Activated CD4-positive, alpha-beta T cell treated with anti-CD3 and anti-CD28 coated beads, Interleukin-2, amount 10 ng/mL, durations not matched to agents 7 days and 5 days (primary cell): ENCODE measurements at regions not wholly inside any gene's neighbourhood (a gene's known extent, or its start where the extent isn't known, plus 50 kb on each side); places are given as distances from the start of the nearest gene placed in this dataset.
A peak's percentile ranks its signal among the peaks of the same experiment; 100 is the strongest.

Experiments used
- CTCF ChIA-PET: fragments of 350-600 bp; sonication (Branson Sonifier 250); formaldehyde crosslinking; loops from one replicate; lab custom pipeline; 2021; ENCODE audit warnings: antibody characterized with exemption; lab: Charles Lee
- POLR2A ChIA-PET: fragments of 350-600 bp; sonication (Branson Sonifier 250); formaldehyde crosslinking; loops from one replicate; lab custom pipeline; 2021; ENCODE audit warnings: antibody characterized with exemption; lab: Charles Lee
- DNase-seq: peaks from one replicate; pipeline ENCODE4 v3.0.0-alpha.2; 2020
- H3K27ac Mint-ChIP-seq: one replicate; pipeline ENCODE4 v1.8.0; 2021; ENCODE audit warnings: mild to moderate bottlenecking, moderate library complexity, mixed read lengths
- H3K27me3 Mint-ChIP-seq: one replicate; pipeline ENCODE4 v1.8.0; 2021; ENCODE audit warnings: mixed read lengths
- H3K36me3 Mint-ChIP-seq: one replicate; pipeline ENCODE4 v1.8.0; 2021; ENCODE audit warnings: low read depth, mixed read lengths
- H3K4me1 Mint-ChIP-seq: one replicate; pipeline ENCODE4 v1.8.0; 2021; ENCODE audit warnings: mixed read lengths
- H3K4me3 Mint-ChIP-seq: one replicate; pipeline ENCODE4 v1.8.0; 2021; ENCODE audit warnings: mild to moderate bottlenecking, moderate library complexity, mixed read lengths
- H3K9me3 Mint-ChIP-seq: one replicate; pipeline ENCODE4 v1.8.0; 2021; ENCODE audit warnings: mixed read lengths

DNA sequence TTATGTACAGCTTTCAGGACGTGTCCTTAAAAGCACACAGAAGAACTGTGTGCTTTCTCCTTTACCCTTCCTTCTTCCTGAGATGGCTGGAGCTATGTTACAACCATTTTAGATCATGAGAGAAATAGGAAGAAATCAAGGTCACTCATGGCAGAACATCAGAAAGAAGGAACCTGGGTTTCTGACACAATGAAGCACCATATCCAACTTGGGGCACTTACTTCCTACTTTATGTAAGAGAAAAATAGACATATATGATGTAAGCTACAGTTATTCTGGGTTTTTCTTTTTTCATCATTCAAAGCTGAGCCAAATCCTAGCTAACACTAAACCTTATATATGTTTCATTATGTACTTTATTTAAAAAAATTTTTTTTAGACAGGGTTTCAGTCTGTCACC is 79.5 kb downstream of the FAM161A start:
- Mint-ChIP-seq H3K27me3 (peaks cover 32% of the 10 kb centered on the region), H3K4me3 (no peak overlapping the region), H3K27ac (no peak overlapping the region), H3K4me1 (no peaks in the 10 kb centered on the region), H3K36me3 (no peaks in the 10 kb centered on the region), H3K9me3 (no peaks in the 10 kb centered on the region)
- POLR2A ChIA-PET = no interaction called here
- DNase-seq = no peak
- CTCF ChIA-PET = interaction anchor here (0.6 kb wide), 1 partner anchor 224 kb away, joined by 3 read pairs; no protein-coding TSS in a partner anchor

DNA sequence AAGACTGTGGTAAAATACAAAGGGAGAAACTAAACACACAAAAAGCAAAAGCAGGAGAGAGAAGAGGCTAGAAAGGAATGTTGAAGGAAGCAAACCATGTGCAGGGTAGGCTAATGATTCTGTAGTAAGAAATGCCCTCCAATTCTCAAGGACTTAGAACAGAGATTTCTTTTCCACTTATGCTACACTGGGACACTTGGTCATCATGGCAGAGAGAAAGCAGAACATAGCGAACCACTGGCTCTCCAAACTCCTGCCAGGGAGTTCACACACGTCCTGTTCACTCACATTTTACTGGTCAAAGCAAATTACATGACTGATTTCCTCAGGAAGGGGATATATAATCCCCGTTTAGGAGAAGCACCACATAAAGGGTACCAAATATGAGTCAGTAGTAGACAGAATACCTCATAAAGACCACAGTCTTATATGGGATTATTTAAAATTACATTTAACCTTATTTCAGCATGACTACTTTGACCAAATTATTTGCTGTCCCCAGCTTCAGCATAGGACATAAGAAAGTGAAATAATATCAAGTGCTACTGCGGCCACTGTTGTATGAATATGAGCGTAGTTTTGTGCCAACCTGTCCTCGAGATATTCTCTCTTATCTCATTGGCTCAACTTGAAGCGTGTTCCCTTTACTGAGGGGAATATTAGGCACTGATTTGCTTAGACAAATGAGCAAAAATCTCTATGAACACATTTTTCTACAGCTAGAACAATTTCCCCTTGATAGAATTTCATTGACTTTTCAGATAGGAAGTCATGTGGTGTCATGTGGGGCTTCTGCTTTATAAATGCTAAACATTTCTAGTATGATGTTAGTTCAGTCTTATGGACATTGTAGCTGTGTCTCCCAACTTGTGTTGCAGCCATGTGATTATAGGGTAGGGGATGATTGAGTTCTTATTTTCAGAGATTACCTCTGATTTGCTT is 81.7 kb downstream of the FAM161A start:
- H3K27ac Mint-ChIP-seq = peak overlapping the region; percentile 9
- no peaks in the 10 kb centered on the region for H3K4me1 Mint-ChIP-seq
- no peaks in the 10 kb centered on the region for H3K9me3 Mint-ChIP-seq
- peaks cover 29% of the 10 kb centered on the region for H3K27me3 Mint-ChIP-seq
- POLR2A ChIA-PET = interaction anchor here (0.6 kb wide), 1 partner anchor 383 kb away, joined by 3 read pairs; no protein-coding TSS in a partner anchor
- H3K4me3 Mint-ChIP-seq = no peak overlapping the region
- CTCF ChIA-PET = interaction anchor here (0.5 kb wide), 1 partner anchor 1014 kb away, joined by 3 read pairs; no protein-coding TSS in a partner anchor
- no peaks in the 10 kb centered on the region for H3K36me3 Mint-ChIP-seq
- no peak for DNase-seq

DNA sequence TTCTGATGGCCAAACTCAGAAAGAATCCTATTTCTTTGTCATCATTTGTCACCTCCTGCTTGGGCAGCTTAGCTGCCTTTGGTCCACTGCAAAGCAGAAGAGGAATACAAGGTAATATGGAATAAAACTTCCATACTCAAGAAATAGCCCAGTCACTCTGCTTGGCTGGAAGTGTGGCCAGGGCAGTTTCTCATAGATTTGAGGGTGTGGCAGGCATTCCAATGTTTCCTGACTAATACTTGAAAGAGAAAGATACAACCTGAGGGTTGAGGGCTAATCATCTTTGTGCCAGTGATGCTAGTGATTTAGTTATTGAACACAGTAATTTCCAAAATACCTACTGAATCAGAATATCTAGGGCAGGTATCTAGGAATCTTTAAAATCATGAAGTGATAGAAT is 83.1 kb downstream of the FAM161A start:
- no peak for DNase-seq
- Mint-ChIP-seq H3K36me3 (no peaks in the 10 kb centered on the region), H3K27ac (no peak overlapping the region), H3K9me3 (no peaks in the 10 kb centered on the region), H3K4me3 (no peak overlapping the region), H3K4me1 (no peaks in the 10 kb centered on the region), H3K27me3 (peaks cover 20% of the 10 kb centered on the region)
- CTCF ChIA-PET = interaction anchor here (0.6 kb wide), 1 partner anchor 30 kb away, joined by 5 read pairs; no protein-coding TSS in a partner anchor
- POLR2A ChIA-PET = no interaction called here

DNA sequence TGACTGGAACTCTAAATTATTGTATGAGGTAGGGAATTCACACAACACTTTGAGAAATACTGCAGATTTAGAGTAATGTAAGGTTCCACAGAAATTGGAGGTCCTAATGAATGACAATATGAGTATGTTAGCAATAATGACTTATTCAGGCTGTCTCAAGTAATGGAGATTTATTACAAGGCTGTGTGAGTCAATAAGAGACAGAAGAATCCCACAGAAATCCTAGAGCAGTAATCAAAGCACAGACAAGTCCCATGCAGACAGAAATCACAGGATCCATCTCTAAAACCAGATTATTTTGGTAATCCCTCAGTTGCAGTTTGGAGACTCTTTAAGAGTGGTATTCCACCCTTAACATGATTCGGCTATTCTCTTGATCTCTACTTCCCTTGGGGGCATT is 83.6 kb downstream of the FAM161A start:
- H3K4me1 Mint-ChIP-seq = no peaks in the 10 kb centered on the region
- ChIA-PET POLR2A (no interaction called here), CTCF (no interaction called here)
- H3K4me3 Mint-ChIP-seq = no peak overlapping the region
- DNase-seq = no peak
- no peaks in the 10 kb centered on the region for H3K36me3 Mint-ChIP-seq
- no peaks in the 10 kb centered on the region for H3K9me3 Mint-ChIP-seq
- peaks cover 20% of the 10 kb centered on the region for H3K27me3 Mint-ChIP-seq
- H3K27ac Mint-ChIP-seq = no peak overlapping the region

DNA sequence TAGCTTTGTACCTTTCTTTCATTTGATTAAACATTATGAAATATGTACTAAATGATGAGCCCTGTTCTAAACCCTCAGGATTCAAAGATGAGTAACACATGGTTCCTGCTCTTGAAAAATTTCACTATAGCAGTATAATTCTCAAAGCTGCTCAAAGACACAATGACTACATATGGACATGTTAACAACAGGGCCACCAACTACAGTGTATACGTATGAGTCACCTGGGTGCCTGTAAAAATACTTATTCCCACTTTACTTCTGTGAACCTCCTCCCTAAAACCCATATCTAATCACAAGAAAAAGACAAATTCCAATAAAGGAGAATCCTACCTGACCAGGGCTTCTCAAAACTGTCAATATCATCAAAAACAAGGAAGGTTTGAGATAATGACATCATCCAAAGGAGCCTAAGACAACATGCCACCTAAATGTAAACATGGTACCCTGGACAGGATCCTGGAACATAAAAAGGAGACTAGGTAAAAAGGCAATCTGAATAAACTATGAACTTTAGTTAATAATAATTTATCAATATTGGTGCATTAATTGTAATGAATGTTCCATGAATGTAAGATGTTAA is 84.7 kb downstream of the FAM161A start:
- Mint-ChIP-seq H3K27me3 (peaks cover 18% of the 10 kb centered on the region), H3K4me3 (no peak overlapping the region), H3K27ac (no peak overlapping the region), H3K36me3 (peaks cover 5% of the 10 kb centered on the region), H3K4me1 (peaks cover 6% of the 10 kb centered on the region), H3K9me3 (peaks cover 2% of the 10 kb centered on the region)
- POLR2A ChIA-PET = no interaction called here
- DNase-seq = no peak
- CTCF ChIA-PET = interaction anchor here (1.0 kb wide), 1 partner anchor 51 kb away, joined by 3 read pairs; no protein-coding TSS in a partner anchor

DNA sequence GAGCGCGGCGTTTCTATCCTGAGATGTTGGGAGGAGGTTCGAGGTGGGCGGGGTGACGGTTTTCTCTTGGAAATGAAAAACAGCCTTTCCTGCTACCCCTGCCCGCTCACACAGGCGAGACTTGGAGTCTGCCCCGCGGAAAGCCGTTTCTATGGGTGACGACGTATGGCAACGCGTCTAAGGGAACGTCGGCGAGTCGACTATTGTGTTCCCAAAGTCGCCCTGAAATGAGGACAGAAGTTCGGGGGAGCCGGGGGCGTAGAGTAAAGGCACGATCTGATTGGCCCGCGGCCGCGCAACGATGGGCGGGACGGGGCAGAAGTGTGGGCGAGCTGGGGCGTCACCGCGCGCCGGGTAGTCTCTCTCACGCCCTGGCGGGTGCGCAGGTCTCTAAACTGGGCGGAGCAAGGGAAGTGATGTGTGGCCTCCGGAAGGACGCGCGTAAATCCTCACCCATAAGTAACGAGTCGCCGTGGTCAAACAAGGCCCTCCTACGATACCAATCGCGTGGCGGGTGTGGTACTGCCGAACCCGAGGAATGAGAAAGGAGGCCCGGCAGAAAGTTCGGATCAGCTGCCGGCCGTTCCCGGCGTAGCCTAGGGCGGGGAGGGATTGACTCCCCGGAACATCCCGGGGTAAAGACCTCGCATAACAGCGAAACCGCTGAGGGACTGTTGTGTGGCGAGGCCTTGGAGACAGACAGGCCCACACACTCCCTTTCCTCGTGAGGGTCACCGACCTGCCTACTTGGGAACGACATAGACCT is 89.6 kb downstream of the FAM161A start:
- DNase-seq = peak; percentile 97
- H3K4me1 Mint-ChIP-seq = peaks cover 19% of the 10 kb centered on the region
- H3K4me3 Mint-ChIP-seq = peak overlapping the region; percentile 93
- H3K27ac Mint-ChIP-seq = peak overlapping the region; percentile 97
- H3K9me3 Mint-ChIP-seq = peaks cover 2% of the 10 kb centered on the region
- H3K36me3 Mint-ChIP-seq = peaks cover 6% of the 10 kb centered on the region
- H3K27me3 Mint-ChIP-seq = no peaks in the 10 kb centered on the region
- ChIA-PET POLR2A (interaction anchor here (1.4 kb wide), 1 partner anchor 226 kb away, joined by 4 read pairs; the partner anchor contains the start of gene XPO1), CTCF (no interaction called here)

DNA sequence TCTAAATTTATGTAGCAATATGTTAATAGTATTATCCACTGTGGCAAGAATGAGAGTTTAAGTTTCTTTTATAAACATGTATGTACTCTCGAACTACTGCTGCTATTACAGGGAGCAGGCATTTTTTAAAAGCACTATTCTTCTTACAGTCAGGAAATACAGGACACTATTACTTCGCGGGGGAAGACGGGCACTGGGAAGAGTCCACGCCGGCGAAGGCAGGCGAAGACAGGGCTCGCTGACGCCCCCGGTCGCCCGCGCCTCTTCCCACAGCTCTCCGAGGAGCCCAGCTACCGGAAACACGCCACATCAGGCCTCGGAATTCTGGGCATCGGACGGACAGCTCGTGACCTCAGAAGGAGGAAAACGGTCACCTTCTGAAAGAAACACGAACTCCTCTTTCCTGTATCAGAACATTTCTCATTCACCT is 90.2 kb downstream of the FAM161A start:
- Mint-ChIP-seq H3K27me3 (no peaks in the 10 kb centered on the region), H3K27ac (peak overlapping the region; percentile 97), H3K4me1 (peaks cover 21% of the 10 kb centered on the region), H3K9me3 (peaks cover 2% of the 10 kb centered on the region), H3K4me3 (peak overlapping the region; percentile 93), H3K36me3 (peaks cover 6% of the 10 kb centered on the region)
- ChIA-PET POLR2A (interaction anchor here (1.4 kb wide), 1 partner anchor 225 kb away, joined by 4 read pairs; the partner anchor contains the start of gene XPO1), CTCF (no interaction called here)
- DNase-seq = no peak

DNA sequence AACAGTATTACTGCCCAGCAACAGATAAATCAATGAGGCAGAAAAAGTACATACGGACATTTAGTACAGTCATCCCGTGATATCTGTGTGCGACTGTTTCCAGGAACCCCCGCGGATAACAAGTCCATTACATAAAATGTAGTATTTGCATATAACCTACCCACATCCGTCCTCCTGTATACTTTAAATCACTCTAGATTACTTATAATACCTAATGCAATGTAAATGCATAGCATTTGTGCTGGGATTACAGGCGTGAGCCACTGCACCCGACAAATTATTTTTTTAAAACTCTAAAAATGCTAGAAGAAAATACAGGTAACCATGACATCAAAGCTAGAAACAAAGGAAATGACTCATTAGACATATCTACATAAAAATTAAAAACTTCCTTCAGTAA is 91.6 kb downstream of the FAM161A start:
- peak; percentile 12 for DNase-seq
- H3K4me3 Mint-ChIP-seq = no peak overlapping the region
- H3K36me3 Mint-ChIP-seq = peaks cover 6% of the 10 kb centered on the region
- H3K27me3 Mint-ChIP-seq = peaks cover 2% of the 10 kb centered on the region
- H3K27ac Mint-ChIP-seq = peak overlapping the region; percentile 62
- ChIA-PET POLR2A (no interaction called here), CTCF (no interaction called here)
- peaks cover 2% of the 10 kb centered on the region for H3K9me3 Mint-ChIP-seq
- H3K4me1 Mint-ChIP-seq = peaks cover 21% of the 10 kb centered on the region

DNA sequence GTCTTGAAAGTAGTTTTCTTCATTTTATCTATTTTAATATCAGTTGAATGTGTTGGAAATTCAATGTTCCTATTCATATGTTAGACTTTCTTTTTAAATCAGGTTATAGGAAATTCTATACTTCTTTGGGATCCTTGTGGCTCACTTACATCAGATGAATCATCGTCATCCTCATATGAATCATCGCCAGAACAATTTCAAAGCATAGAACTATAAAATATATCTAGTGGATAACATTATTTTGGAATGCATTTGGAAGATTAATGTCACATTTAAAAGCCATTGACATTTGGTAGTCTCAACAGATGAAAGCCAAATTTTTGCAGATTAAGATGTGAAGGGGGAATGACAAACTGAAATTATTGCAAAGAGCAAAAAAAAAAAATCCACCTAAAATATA is 94.1 kb downstream of the FAM161A start:
- POLR2A ChIA-PET = no interaction called here
- Mint-ChIP-seq H3K4me3 (no peak overlapping the region), H3K36me3 (peaks cover 8% of the 10 kb centered on the region), H3K4me1 (peaks cover 21% of the 10 kb centered on the region), H3K27ac (no peak overlapping the region), H3K27me3 (peaks cover 2% of the 10 kb centered on the region), H3K9me3 (peaks cover 7% of the 10 kb centered on the region)
- CTCF ChIA-PET = no interaction called here
- DNase-seq = no peak

DNA sequence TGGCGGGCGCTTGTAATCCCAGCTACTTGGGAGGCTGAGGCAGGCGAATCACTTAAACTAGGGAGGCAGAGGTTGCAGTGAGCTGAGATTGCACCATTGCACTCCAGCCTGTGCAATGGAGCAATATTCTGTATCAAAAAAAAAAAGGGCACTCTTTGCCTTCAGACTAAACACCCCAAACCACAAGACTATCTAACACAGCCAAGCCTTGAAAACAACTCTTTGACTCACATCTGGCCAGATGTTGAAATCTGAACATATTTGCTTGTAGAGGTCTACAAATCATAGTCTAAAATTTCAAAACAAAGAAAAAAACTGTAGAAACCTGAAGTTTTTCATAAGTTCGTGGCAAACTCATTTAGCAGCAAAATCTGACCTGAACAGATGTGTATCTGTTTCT is 94.9 kb downstream of the FAM161A start:
- POLR2A ChIA-PET = no interaction called here
- Mint-ChIP-seq H3K4me3 (no peak overlapping the region), H3K27me3 (peaks cover 2% of the 10 kb centered on the region), H3K36me3 (peaks cover 2% of the 10 kb centered on the region), H3K27ac (no peak overlapping the region), H3K9me3 (peaks cover 5% of the 10 kb centered on the region), H3K4me1 (peaks cover 13% of the 10 kb centered on the region)
- CTCF ChIA-PET = no interaction called here
- no peak for DNase-seq

DNA sequence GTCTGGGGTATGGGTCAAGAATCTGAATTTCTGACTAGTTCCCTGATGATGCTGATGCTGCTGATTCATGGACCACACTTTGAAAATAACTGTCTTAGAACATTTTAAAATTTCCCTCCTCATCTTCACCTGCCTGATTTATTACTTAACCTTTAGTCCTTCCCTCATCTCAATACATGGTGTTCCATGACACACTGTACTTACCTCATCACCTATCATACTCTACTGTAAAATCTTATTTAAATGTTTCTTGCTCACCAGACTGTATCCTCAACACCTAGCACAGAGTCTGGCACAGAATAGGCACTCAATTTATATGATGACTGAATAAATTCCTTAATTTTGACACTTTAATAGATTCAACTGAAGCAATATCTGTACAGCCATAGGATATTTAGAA is 95.7 kb downstream of the FAM161A start:
- CTCF ChIA-PET = no interaction called here
- Mint-ChIP-seq H3K36me3 (peaks cover 2% of the 10 kb centered on the region), H3K27me3 (peaks cover 2% of the 10 kb centered on the region), H3K27ac (no peak overlapping the region), H3K9me3 (peaks cover 9% of the 10 kb centered on the region), H3K4me1 (peaks cover 11% of the 10 kb centered on the region), H3K4me3 (no peak overlapping the region)
- POLR2A ChIA-PET = no interaction called here
- no peak for DNase-seq

DNA sequence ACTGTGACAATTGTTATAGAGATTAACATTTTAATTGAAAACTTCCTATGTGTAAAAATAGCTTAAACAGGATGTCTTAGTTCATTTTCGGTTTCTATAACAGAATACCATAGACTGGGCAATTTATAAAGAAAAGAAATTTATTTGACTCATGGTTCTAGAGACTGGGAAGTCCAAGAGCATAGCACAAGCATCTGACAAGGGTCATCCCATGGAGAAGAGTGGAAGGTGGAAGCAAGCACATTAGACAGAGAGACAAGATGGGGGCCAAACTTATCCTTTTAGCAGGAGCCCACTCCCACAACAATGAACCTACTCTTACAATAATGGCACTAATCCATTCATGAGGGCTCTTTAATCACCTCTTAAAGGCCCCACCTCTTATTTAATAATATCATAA is 100.3 kb downstream of the FAM161A start:
- peaks cover 3% of the 10 kb centered on the region for H3K27me3 Mint-ChIP-seq
- peaks cover 2% of the 10 kb centered on the region for H3K36me3 Mint-ChIP-seq
- H3K4me3 Mint-ChIP-seq = no peak overlapping the region
- ChIA-PET POLR2A (interaction anchor here (0.6 kb wide), 1 partner anchor 13 kb away, joined by 3 read pairs; no protein-coding TSS in a partner anchor), CTCF (interaction anchor here (0.9 kb wide), 1 partner anchor 9 kb away, joined by 3 read pairs; no protein-coding TSS in a partner anchor)
- peaks cover 9% of the 10 kb centered on the region for H3K9me3 Mint-ChIP-seq
- no peaks in the 10 kb centered on the region for H3K4me1 Mint-ChIP-seq
- DNase-seq = no peak
- no peak overlapping the region for H3K27ac Mint-ChIP-seq
